Breast epithelium (tissue), 4 donors: ENCODE measurements at regions not wholly inside any gene's neighbourhood (a gene's known extent, or its start where the extent isn't known, plus 50 kb on each side); places are given as distances from the start of the nearest gene placed in this dataset.

Experiments used
- DNase-seq, 2 donors: peaks; one replicate each; pipeline ENCODE4 v3.0.0-alpha.2; 2019; ENCODE audit warnings: low spot score in 2 of 2
- H3K27ac ChIP-seq, 2 donors: fragments of 200-600 bp; sonication (generic) in 1 of 2; one replicate each; pipeline ENCODE4 v1.5.1; 2016 to 2019; ENCODE audit warnings: mild to moderate bottlenecking in 1 of 2
- H3K27me3 ChIP-seq, 2 donors: fragments of 200-600 bp; sonication (generic) in 1 of 2; one replicate each; pipeline versions ENCODE4 v1.5.1 to v1.6.0; 2017 to 2019; ENCODE audit warnings: control low read depth in 1 of 2, mild to moderate bottlenecking in 1 of 2
- H3K36me3 ChIP-seq: fragments of 200-600 bp; one replicate; pipeline ENCODE4 v1.5.1; 2019
- H3K4me1 ChIP-seq, 2 donors: fragments of 200-600 bp; sonication (generic); one replicate each; pipeline ENCODE4 v1.5.1; 2016 to 2019; ENCODE audit warnings: control low read depth in 1 of 2
- H3K4me3 ChIP-seq, 3 donors: fragments of 200-600 bp; sonication (generic); 1 replicate in 2 of 3; 2 replicates in 1 of 3; pipeline ENCODE4 v1.5.1; 2016 to 2019; ENCODE audit warnings: mild to moderate bottlenecking in 3 of 3, moderate library complexity in 2 of 3
- H3K9me3 ChIP-seq, 2 donors: fragments of 200-600 bp; sonication (generic) in 1 of 2; one replicate each; pipeline ENCODE4 v1.5.1; 2016 to 2019; ENCODE audit warnings: control low read depth in 1 of 2
- POLR2A ChIP-seq: fragments of 450-650 bp; IDR thresholded peaks from one replicate; pipeline ENCODE4 v1.6.1; 2016; ENCODE audit warnings: antibody characterized with exemption, mild to moderate bottlenecking, moderate library complexity
- POLR2AphosphoS5 ChIP-seq, 3 donors: sonication (generic); formaldehyde crosslinking; IDR thresholded peaks; one replicate each; pipeline ENCODE4 v1.6.1; 2017; ENCODE audit warnings: antibody characterized with exemption in 3 of 3
- intact Hi-C: fragments of 100-400 bp; cut with DNase I; formaldehyde crosslinking; loops from one replicate; pipeline ENCODE4 v1.15.1; 2023; ENCODE audit warnings: low total_unique reads
- TF ChIP-seq, protein P1 (sequence below), 3 donors: fragments of 450-650 bp; IDR thresholded peaks; one replicate each; pipeline ENCODE4 v1.5.1; 2016 to 2017; ENCODE audit warnings: antibody characterized with exemption in 3 of 3, mild to moderate bottlenecking in 3 of 3, moderate library complexity in 3 of 3

DNA sequence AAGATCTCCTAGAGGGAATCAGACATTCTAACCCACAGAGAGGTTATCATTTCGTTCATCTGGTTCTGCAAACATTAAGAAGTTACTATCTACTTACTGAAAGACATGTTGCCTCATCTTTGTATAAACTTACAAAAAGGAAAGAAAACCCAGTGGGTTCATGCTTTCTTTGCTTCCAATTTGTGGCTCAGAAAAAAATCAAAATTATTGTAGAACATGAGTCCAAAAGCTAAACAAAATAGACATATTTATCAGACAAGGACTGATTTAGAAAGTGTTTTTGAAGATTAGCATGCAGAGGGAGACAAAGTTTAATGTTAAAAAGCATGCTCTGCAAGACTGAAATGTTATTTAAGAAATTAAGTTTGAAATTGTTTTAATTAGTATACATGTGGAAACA lies 123.1 kb downstream of the MBL2 start:
- Histone ChIP-seq H3K4me3 (no peak overlapping the region), H3K36me3 (no peaks in the 10 kb centered on the region), H3K4me1 (peaks cover 0 to 3% of the 10 kb centered on the region in 2 donors), H3K27me3 (no peaks in the 10 kb centered on the region), H3K27ac (no peak overlapping the region), H3K9me3 (no peaks in the 10 kb centered on the region)
- DNase-seq = no peak
- TF ChIP-seq POLR2A (no peak), POLR2AphosphoS5 (IDR thresholded peaks at IDR 0.05) (no peak)
- TF ChIP-seq, protein P1, sequence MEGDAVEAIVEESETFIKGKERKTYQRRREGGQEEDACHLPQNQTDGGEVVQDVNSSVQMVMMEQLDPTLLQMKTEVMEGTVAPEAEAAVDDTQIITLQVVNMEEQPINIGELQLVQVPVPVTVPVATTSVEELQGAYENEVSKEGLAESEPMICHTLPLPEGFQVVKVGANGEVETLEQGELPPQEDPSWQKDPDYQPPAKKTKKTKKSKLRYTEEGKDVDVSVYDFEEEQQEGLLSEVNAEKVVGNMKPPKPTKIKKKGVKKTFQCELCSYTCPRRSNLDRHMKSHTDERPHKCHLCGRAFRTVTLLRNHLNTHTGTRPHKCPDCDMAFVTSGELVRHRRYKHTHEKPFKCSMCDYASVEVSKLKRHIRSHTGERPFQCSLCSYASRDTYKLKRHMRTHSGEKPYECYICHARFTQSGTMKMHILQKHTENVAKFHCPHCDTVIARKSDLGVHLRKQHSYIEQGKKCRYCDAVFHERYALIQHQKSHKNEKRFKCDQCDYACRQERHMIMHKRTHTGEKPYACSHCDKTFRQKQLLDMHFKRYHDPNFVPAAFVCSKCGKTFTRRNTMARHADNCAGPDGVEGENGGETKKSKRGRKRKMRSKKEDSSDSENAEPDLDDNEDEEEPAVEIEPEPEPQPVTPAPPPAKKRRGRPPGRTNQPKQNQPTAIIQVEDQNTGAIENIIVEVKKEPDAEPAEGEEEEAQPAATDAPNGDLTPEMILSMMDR (IDR thresholded peaks at IDR 0.05) = no peak
- intact Hi-C loops = no loop called here

DNA sequence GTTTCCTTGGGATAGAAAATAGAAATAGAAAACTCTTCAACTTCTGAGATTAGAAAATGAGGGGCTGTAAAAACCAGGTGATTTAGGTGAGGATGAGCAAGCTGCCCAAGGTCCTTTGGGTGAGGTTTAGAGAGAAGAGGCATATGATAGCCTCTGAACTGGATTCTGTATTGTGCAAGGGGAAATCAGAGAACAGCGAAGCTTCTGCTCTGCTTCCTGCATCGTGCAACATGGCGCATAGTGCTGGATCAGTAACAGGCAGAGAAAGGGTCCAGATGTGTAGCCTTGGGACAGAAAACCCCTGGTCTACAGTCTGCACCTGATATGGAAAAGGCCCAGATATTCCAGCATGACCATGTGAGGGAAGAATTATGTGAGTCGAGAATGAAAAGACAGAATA lies 121.7 kb downstream of the MBL2 start:
- intact Hi-C loops = no loop called here
- H3K27me3 ChIP-seq = no peaks in the 10 kb centered on the region
- peaks cover 0 to 3% of the 10 kb centered on the region in 2 donors for H3K4me1 ChIP-seq
- no peak overlapping the region for H3K27ac ChIP-seq
- no peak for DNase-seq
- no peaks in the 10 kb centered on the region for H3K9me3 ChIP-seq
- no peak overlapping the region for H3K4me3 ChIP-seq
- TF ChIP-seq, protein P1 (IDR thresholded peaks at IDR 0.05) = no peak
- TF ChIP-seq POLR2A = no peak
- TF ChIP-seq POLR2AphosphoS5 (IDR thresholded peaks at IDR 0.05) = no peak
- no peaks in the 10 kb centered on the region for H3K36me3 ChIP-seq

DNA sequence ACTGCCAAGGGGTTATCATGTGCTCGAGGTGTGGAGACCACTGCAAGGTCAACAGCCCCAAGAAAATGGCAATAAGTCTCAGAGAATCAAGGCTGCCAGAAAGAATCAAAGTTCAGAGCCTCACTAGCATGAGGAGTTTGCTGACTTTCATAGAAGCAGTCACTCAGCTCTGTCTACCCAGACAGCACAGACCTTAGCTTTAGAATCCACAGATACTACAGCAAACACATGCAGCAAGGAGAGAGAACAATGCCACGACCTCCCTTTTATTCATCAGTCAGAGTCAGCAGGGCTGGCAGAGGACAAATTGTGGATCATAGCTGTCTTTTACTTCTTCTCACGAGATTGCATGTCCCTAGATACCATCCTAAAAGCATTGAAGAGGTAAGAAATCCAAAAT lies 121.3 kb downstream of the MBL2 start:
- intact Hi-C loops = no loop called here
- Histone ChIP-seq H3K4me3 (no peak overlapping the region), H3K9me3 (no peaks in the 10 kb centered on the region), H3K27ac (no peak overlapping the region), H3K36me3 (no peaks in the 10 kb centered on the region), H3K4me1 (peaks cover 0 to 3% of the 10 kb centered on the region in 2 donors), H3K27me3 (no peaks in the 10 kb centered on the region)
- TF ChIP-seq POLR2A = no peak
- TF ChIP-seq, protein P1 (IDR thresholded peaks at IDR 0.05) = no peak
- TF ChIP-seq POLR2AphosphoS5 (IDR thresholded peaks at IDR 0.05) = no peak
- DNase-seq = no peak

DNA sequence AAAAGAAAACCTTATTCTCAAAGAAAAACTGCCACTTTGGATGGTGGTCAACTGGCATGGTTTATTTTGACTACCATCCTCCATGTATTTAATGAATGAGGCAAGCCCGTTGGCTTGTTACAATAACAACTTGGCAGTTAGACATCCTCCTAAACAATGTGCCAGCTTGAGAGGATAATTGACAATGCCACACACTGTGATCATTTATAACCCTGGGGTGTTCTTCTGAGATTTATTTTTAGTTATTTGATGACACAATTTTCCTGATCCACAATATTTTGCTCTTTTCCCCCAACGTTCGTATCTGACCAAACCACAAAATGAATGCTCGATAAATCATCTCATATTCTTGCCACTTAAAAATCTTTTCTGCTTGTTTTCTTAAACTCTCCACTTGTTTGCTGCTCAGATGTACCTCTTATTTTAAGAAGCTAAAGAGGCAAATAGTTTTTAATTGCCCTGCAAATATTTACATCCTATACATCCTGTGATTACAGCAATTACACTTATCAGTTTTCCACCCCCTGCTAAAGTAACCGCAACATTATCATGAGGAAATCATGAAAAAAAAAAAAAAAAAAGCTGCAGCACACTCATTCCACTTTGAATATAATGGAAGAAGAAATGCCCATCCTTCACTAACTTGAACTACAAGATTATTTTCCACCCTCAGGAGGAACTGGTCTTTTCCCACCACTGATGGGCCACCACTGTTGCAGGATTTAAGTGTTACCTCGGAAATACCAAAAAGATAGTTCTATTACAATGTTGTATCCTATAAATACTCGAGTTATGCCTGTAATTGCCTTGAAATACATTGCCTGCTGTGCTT lies 119.9 kb downstream of the MBL2 start:
- no peaks in the 10 kb centered on the region for H3K36me3 ChIP-seq
- peaks cover 0 to 3% of the 10 kb centered on the region in 2 donors for H3K4me1 ChIP-seq
- H3K9me3 ChIP-seq = no peaks in the 10 kb centered on the region
- no peak overlapping the region for H3K4me3 ChIP-seq
- no peaks in the 10 kb centered on the region for H3K27me3 ChIP-seq
- DNase-seq = no peak
- H3K27ac ChIP-seq = no peak overlapping the region
- intact Hi-C loops = no loop called here
- TF ChIP-seq POLR2A = no peak
- TF ChIP-seq, protein P1 (IDR thresholded peaks at IDR 0.05) = no peak
- no peak for TF ChIP-seq POLR2AphosphoS5 (IDR thresholded peaks at IDR 0.05)

DNA sequence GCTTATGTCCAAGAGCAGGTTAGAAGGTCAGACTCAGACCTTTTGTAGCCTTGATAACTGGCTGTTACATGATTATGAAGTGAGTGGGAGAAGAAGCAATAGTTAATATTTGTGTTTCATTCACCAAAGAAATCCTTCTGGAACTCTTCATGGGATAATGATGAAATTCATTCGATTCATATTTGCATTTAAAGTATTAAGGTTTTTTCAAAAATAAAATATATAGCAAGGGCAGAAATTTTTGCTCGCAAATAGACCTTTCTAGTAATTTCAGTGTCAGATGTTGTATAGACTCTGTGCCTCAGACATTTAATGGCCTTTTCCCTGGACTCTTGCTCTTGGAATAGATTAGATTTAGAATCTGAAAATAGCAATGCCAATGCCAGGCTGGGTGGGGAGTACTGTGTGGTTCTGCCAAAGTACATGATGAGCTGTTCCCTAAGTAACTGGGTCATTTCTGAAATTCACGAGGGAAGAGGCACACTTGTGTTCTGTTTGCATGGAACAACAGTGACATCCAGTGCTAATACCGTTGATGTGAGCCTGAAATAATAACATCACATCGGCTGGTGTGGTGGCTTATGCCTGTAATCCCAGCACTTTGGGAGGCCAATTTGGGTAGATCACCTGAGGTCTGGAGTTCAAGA lies 119.2 kb downstream of the MBL2 start:
- no peaks in the 10 kb centered on the region for H3K27me3 ChIP-seq
- no peaks in the 10 kb centered on the region for H3K9me3 ChIP-seq
- peaks cover 0 to 3% of the 10 kb centered on the region in 2 donors for H3K4me1 ChIP-seq
- intact Hi-C loops = no loop called here
- TF ChIP-seq POLR2A (no peak), POLR2AphosphoS5 (IDR thresholded peaks at IDR 0.05) (no peak)
- TF ChIP-seq, protein P1 (IDR thresholded peaks at IDR 0.05) = no peak
- H3K36me3 ChIP-seq = no peaks in the 10 kb centered on the region
- DNase-seq = no peak
- H3K27ac ChIP-seq = no peak overlapping the region
- H3K4me3 ChIP-seq = no peak overlapping the region
